SK-N-SH treated with all-trans-retinoic acid at 6 μM for 48 hours (cell line): ENCODE measurements at regions not wholly inside any gene's neighbourhood (a gene's known extent, or its start where the extent isn't known, plus 50 kb on each side); places are given as distances from the start of the nearest gene placed in this dataset.
"Not testable (repeated sequence)": the region's sequence is repeated elsewhere in the genome, so short reads cannot be mapped to it uniquely, and the experiment has no call there.

Experiments
- ATAC-seq: fragments of 200-7000 bp; cut with Tn5 transposase; 3 replicates; pipeline ENCODE4 v1.9.1; 2020; ENCODE audit warnings: mild to moderate bottlenecking, moderate library complexity
- ARNTL ChIP-seq: fragments of 450-650 bp; formaldehyde crosslinking; IDR thresholded peaks from 2 replicates; pipeline ENCODE4 v1.5.0; 2020; ENCODE audit warnings: low read depth, mild to moderate bottlenecking, moderate library complexity, borderline replicate concordance
- BACH2 ChIP-seq: fragments of 250-450 bp; sonication (Bioruptor Pico); IDR thresholded peaks from 2 replicates; pipeline ENCODE4 v1.9.0; 2021; ENCODE audit warnings: mild to moderate bottlenecking, borderline replicate concordance
- CSDC2 ChIP-seq: fragments of 250-450 bp; sonication (Bioruptor Pico); IDR thresholded peaks from 2 replicates; pipeline ENCODE4 v1.5.0; 2020; ENCODE audit warnings: mild to moderate bottlenecking, moderate library complexity
- ESRRG ChIP-seq: fragments of 250-450 bp; sonication (Bioruptor Pico); IDR thresholded peaks from 2 replicates; pipeline ENCODE4 v1.6.1; 2021; ENCODE audit warnings: mild to moderate bottlenecking
- GLIS3 ChIP-seq: fragments of 250-450 bp; sonication (Bioruptor Pico); IDR thresholded peaks from 2 replicates; pipeline ENCODE4 v1.5.0; 2020; ENCODE audit warnings: mild to moderate bottlenecking, moderate library complexity
- ISL1 ChIP-seq: fragments of 250-450 bp; sonication (Bioruptor Pico); IDR thresholded peaks from 2 replicates; pipeline ENCODE4 v2.1.2; 2022; ENCODE audit warnings: mild to moderate bottlenecking, moderate library complexity
- OSR1 ChIP-seq: fragments of 250-450 bp; sonication (Bioruptor Pico); IDR thresholded peaks from 2 replicates; pipeline ENCODE4 v1.8.0; 2022; ENCODE audit warnings: moderate library complexity, mild to moderate bottlenecking, inconsistent platforms
- PPARA ChIP-seq: fragments of 250-450 bp; sonication (Bioruptor Pico); IDR thresholded peaks from 2 replicates; pipeline ENCODE4 v1.5.0; 2020; ENCODE audit warnings: mild to moderate bottlenecking, borderline replicate concordance
- TCF4 ChIP-seq: fragments of 250-450 bp; sonication (Bioruptor Pico); IDR thresholded peaks from 2 replicates; pipeline ENCODE4 v1.8.0; 2021; ENCODE audit warnings: mild to moderate bottlenecking, moderate library complexity, borderline replicate concordance
- TOX ChIP-seq: fragments of 250-450 bp; sonication (Bioruptor Pico); IDR thresholded peaks from 2 replicates; pipeline ENCODE4 v1.8.0; 2021; ENCODE audit warnings: mild to moderate bottlenecking, moderate library complexity, borderline replicate concordance
- ZC3H10 ChIP-seq: fragments of 250-450 bp; sonication (Bioruptor Pico); IDR thresholded peaks from 2 replicates; pipeline ENCODE4 v1.5.1; 2021; ENCODE audit warnings: mild to moderate bottlenecking, moderate library complexity
- ZFP3 ChIP-seq: fragments of 250-450 bp; sonication (Bioruptor Pico); IDR thresholded peaks from 2 replicates; pipeline ENCODE4 v1.5.0; 2020; ENCODE audit warnings: mild to moderate bottlenecking, moderate library complexity
- ZFP30 ChIP-seq: fragments of 450-650 bp; formaldehyde crosslinking; IDR thresholded peaks from 2 replicates; pipeline ENCODE4 v1.5.0; 2022; ENCODE audit warnings: mild to moderate bottlenecking, moderate library complexity
- ZNF565 ChIP-seq: fragments of 450-650 bp; formaldehyde crosslinking; conservative IDR thresholded peaks from 2 replicates; pipeline ENCODE4 v1.5.0; 2020; ENCODE audit warnings: low read depth, mild to moderate bottlenecking, moderate library complexity
- TF ChIP-seq, protein P1 (sequence below): fragments of 250-450 bp; sonication (Bioruptor Pico); IDR thresholded peaks from 2 replicates; pipeline ENCODE4 v1.8.0; 2021; ENCODE audit warnings: low read depth, mild to moderate bottlenecking, moderate library complexity, borderline replicate concordance
- TF ChIP-seq, protein P2 (sequence below): fragments of 250-450 bp; sonication (Bioruptor Pico); IDR thresholded peaks from 2 replicates; pipeline ENCODE4 v1.8.0; 2020; ENCODE audit warnings: mild to moderate bottlenecking, moderate library complexity, borderline replicate concordance
- TF ChIP-seq, protein P3 (sequence below): fragments of 250-450 bp; sonication (Bioruptor Pico); IDR thresholded peaks from 2 replicates; pipeline ENCODE4 v1.5.0; 2020; ENCODE audit warnings: mild to moderate bottlenecking, moderate library complexity

DNA sequence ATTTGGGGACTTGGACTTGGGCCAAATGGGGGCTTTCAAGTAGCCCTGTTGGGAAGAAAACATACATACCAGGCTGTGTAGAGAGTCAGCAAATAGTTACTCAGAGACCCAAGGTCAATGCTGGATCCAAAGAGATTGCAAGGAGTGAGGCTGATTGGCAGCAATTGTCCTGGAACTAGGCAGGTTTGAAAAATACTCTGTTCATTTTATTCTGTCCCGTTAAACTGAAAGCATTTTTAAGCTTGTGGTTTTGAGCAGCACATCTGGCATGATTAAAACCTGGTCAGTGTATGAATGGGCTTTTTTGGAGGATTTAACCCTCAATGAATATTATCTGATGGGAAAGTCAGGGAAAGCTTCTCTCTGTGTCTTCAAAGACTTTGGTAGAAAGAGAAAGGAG is 294.3 kb upstream of the BOD1L1 start (continued):
- TF ChIP-seq, protein P1, sequence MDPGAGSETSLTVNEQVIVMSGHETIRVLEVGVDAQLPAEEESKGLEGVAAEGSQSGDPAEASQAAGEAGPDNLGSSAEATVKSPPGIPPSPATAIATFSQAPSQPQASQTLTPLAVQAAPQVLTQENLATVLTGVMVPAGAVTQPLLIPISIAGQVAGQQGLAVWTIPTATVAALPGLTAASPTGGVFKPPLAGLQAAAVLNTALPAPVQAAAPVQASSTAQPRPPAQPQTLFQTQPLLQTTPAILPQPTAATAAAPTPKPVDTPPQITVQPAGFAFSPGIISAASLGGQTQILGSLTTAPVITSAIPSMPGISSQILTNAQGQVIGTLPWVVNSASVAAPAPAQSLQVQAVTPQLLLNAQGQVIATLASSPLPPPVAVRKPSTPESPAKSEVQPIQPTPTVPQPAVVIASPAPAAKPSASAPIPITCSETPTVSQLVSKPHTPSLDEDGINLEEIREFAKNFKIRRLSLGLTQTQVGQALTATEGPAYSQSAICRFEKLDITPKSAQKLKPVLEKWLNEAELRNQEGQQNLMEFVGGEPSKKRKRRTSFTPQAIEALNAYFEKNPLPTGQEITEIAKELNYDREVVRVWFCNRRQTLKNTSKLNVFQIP (CRISPR knock-in tag): no peak

DNA sequence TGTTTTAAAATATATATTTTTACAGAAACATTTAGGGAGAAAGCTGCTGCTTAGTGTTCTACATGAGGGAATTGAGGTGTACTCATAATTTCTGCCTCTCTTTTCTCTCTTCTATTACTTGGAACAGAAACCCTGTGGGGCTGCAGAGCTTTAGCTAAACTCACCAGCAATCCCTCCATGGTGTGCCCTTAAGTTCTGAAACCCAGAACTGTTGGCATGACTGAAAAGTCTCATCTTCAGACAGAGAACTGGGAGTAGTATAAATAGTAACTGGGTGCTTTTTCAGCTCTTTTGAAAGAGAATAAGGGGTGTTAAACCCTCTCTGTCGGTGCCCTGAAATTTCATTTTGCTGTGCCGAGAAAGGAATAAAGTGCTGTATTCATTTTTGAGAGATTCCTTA is 294.9 kb upstream of the BOD1L1 start:
- no peak for ATAC-seq
- TF ChIP-seq GLIS3 (no peak), ZC3H10 (CRISPR knock-in tag) (no peak), ESRRG (CRISPR knock-in tag) (no peak), ISL1 (no peak)
- TF ChIP-seq, protein P1 (CRISPR knock-in tag): no peak
- TF ChIP-seq, protein P2, sequence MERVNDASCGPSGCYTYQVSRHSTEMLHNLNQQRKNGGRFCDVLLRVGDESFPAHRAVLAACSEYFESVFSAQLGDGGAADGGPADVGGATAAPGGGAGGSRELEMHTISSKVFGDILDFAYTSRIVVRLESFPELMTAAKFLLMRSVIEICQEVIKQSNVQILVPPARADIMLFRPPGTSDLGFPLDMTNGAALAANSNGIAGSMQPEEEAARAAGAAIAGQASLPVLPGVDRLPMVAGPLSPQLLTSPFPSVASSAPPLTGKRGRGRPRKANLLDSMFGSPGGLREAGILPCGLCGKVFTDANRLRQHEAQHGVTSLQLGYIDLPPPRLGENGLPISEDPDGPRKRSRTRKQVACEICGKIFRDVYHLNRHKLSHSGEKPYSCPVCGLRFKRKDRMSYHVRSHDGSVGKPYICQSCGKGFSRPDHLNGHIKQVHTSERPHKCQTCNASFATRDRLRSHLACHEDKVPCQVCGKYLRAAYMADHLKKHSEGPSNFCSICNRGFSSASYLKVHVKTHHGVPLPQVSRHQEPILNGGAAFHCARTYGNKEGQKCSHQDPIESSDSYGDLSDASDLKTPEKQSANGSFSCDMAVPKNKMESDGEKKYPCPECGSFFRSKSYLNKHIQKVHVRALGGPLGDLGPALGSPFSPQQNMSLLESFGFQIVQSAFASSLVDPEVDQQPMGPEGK (CRISPR knock-in tag): no peak
- TF ChIP-seq, all 23 proteins: peak for 0

DNA sequence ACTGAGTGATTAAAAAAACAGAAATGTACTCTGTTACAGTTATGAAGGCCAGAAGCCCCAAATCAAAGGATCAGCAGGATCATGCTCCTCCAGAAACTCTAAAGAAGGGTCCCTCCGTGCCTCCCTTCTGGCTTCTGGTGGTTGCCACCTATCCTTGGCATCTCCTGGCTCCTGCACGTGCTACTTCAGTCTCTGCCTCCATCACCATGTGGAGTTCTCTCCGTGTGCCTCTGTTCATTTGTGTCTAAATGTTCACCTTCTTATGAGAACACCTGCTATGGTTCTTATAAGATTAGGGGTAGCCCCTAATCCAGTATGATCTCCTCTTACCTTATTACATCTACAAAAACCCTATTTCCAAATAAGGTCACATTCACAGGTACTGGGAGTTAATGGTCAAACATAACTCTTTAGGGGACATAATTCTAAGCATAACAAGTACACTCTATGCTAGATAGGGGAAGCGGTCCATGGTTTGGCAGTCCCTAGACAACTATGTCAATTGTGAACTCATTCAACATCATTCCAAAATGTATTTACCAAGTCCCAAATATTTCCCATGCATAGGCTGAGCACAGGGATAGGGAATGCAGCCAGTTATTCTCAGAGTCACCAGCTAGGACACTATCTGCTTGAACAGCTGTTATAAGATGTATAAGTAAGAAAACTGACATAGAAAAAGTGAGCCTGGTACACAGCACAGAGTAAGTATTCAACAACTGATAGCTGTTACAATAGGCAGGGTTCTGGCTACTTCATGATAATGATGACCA is 295.5 kb upstream of the BOD1L1 start:
- ATAC-seq: no peak
- no peak for TF ChIP-seq TCF4 (CRISPR knock-in tag)
- no peak for TF ChIP-seq CSDC2 (CRISPR knock-in tag)
- TF ChIP-seq, protein P2 (CRISPR knock-in tag): no peak
- TF ChIP-seq OSR1: no peak
- no peak for TF ChIP-seq ZFP3 (CRISPR knock-in tag)
- no peak for TF ChIP-seq ZFP30 (CRISPR knock-in tag)
- no peak for TF ChIP-seq ZNF565 (CRISPR knock-in tag)
- TF ChIP-seq ESRRG (CRISPR knock-in tag): no peak
- TF ChIP-seq ARNTL (CRISPR knock-in tag): no peak
- no peak for TF ChIP-seq PPARA
- TF ChIP-seq BACH2 (CRISPR knock-in tag): no peak
- no peak for TF ChIP-seq TOX (CRISPR knock-in tag)

DNA sequence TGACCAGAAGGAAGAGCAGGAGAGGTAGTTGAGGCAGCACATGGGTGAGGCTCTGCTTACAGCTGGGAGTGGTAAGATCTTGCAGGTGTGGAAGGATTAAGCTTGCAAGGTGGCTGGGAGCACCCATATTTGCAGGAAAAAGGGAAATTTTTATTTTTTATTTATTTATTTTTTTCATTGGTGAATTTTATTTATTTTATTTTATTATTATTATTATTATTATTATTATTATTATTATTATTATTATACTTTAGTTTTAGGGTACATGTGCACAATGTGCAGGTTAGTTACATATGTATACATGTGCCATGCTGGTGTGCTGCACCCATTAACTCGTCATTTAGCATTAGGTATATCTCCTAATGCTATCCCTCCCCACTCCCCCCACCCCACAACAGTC is 297.4 kb upstream of the BOD1L1 start:
- not testable (repeated sequence) for ATAC-seq

DNA sequence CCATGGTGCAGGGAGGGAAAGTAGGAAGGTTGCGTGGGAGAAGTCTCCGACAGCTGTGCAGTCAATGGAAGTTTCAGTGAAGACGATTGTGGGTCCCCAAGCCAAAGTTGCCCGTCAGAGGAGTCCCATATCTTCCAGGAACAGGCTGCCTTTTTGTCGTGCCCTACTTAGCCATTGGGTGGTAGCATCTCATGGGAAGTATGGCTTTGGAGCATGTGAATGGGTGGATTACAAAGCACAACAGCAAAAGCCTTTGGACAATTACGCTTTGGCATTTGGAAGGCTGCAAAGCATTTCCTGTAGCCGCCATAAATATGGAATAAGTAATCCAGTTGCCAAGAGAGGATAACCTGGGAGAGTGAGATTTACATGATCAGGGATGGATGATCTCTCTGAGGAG is 300.7 kb upstream of the BOD1L1 start:
- TF ChIP-seq, protein P3, sequence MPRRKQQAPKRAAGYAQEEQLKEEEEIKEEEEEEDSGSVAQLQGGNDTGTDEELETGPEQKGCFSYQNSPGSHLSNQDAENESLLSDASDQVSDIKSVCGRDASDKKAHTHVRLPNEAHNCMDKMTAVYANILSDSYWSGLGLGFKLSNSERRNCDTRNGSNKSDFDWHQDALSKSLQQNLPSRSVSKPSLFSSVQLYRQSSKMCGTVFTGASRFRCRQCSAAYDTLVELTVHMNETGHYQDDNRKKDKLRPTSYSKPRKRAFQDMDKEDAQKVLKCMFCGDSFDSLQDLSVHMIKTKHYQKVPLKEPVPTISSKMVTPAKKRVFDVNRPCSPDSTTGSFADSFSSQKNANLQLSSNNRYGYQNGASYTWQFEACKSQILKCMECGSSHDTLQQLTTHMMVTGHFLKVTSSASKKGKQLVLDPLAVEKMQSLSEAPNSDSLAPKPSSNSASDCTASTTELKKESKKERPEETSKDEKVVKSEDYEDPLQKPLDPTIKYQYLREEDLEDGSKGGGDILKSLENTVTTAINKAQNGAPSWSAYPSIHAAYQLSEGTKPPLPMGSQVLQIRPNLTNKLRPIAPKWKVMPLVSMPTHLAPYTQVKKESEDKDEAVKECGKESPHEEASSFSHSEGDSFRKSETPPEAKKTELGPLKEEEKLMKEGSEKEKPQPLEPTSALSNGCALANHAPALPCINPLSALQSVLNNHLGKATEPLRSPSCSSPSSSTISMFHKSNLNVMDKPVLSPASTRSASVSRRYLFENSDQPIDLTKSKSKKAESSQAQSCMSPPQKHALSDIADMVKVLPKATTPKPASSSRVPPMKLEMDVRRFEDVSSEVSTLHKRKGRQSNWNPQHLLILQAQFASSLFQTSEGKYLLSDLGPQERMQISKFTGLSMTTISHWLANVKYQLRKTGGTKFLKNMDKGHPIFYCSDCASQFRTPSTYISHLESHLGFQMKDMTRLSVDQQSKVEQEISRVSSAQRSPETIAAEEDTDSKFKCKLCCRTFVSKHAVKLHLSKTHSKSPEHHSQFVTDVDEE (CRISPR knock-in tag): no peak
- no peak for TF ChIP-seq BACH2 (CRISPR knock-in tag)
- no peak for ATAC-seq
